Neural cell (in vitro differentiated cells): ENCODE measurements at regions not wholly inside any gene's neighbourhood (a gene's known extent, or its start where the extent isn't known, plus 50 kb on each side); places are given as distances from the start of the nearest gene placed in this dataset.

Source experiments
- EP300 ChIP-seq: fragments of 450-650 bp; conservative IDR thresholded peaks from 2 replicates; pipeline ENCODE4 v1.6.1; 2014; ENCODE audit warnings: antibody characterized with exemption, mild to moderate bottlenecking, moderate library complexity; ENCODE audit not compliant: poor library complexity, severe bottlenecking
- EZH2 ChIP-seq: fragments of 200-600, 300-800 bp; shearing (Covaris generic), sonication (generic); IDR thresholded peaks from 2 replicates; pipeline ENCODE4 v1.6.1; 2014; ENCODE audit warnings: antibody characterized with exemption, low read length, borderline replicate concordance, mild to moderate bottlenecking; ENCODE audit not compliant: insufficient read depth, poor library complexity, severe bottlenecking
- POLR2AphosphoS5 ChIP-seq: IDR thresholded peaks from 2 replicates; pipeline ENCODE4 v1.6.1; 2012
- RAD21 ChIP-seq: fragments of 450-650 bp; conservative IDR thresholded peaks from 2 replicates; pipeline ENCODE4 v1.6.1; 2014; ENCODE audit warnings: antibody characterized with exemption, mild to moderate bottlenecking, moderate library complexity
- SMC3 ChIP-seq: fragments of 450-650 bp; conservative IDR thresholded peaks from 2 replicates; pipeline ENCODE4 v1.6.1; 2014; ENCODE audit warnings: antibody characterized with exemption, mild to moderate bottlenecking, moderate library complexity; ENCODE audit not compliant: poor library complexity
- TAF1 ChIP-seq: IDR thresholded peaks from 2 replicates; pipeline ENCODE4 v1.6.1; 2012; ENCODE audit warnings: low read depth
- TF ChIP-seq, protein P1 (sequence below): IDR thresholded peaks from 2 replicates; pipeline ENCODE4 v1.6.1; 2012; ENCODE audit warnings: borderline replicate concordance
- TF ChIP-seq, protein P2 (sequence below): fragments of 450-650 bp; IDR thresholded peaks from 2 replicates; pipeline ENCODE4 v1.5.1; 2014; ENCODE audit warnings: antibody characterized with exemption, mild to moderate bottlenecking, moderate library complexity; ENCODE audit not compliant: poor library complexity, severe bottlenecking

DNA sequence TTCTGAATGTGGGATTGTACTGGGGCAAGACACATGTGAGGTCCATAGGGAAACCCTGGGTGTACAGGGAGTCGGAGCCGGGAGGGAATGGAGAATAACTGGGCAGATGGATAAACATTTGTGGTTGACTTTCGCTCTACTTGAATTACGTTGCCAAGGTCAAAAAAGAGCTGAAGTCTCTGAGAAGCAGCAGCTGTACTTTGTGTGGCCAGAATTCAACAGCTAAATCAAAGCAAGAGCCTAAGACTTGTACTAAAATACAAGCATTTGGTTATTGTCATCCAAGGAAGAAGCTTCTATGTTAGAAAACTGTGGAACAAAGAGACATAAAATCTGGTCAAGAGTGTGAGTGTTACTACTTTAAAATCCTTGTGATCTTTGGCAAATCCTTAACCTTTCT, 457.2 kb downstream of the ARL4A start:
- no peak for TF ChIP-seq EZH2
- no peak for TF ChIP-seq POLR2AphosphoS5
- no peak for TF ChIP-seq EP300
- TF ChIP-seq, protein P1, sequence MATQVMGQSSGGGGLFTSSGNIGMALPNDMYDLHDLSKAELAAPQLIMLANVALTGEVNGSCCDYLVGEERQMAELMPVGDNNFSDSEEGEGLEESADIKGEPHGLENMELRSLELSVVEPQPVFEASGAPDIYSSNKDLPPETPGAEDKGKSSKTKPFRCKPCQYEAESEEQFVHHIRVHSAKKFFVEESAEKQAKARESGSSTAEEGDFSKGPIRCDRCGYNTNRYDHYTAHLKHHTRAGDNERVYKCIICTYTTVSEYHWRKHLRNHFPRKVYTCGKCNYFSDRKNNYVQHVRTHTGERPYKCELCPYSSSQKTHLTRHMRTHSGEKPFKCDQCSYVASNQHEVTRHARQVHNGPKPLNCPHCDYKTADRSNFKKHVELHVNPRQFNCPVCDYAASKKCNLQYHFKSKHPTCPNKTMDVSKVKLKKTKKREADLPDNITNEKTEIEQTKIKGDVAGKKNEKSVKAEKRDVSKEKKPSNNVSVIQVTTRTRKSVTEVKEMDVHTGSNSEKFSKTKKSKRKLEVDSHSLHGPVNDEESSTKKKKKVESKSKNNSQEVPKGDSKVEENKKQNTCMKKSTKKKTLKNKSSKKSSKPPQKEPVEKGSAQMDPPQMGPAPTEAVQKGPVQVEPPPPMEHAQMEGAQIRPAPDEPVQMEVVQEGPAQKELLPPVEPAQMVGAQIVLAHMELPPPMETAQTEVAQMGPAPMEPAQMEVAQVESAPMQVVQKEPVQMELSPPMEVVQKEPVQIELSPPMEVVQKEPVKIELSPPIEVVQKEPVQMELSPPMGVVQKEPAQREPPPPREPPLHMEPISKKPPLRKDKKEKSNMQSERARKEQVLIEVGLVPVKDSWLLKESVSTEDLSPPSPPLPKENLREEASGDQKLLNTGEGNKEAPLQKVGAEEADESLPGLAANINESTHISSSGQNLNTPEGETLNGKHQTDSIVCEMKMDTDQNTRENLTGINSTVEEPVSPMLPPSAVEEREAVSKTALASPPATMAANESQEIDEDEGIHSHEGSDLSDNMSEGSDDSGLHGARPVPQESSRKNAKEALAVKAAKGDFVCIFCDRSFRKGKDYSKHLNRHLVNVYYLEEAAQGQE, result no peak
- TF ChIP-seq SMC3, result no peak
- TF ChIP-seq, protein P2, sequence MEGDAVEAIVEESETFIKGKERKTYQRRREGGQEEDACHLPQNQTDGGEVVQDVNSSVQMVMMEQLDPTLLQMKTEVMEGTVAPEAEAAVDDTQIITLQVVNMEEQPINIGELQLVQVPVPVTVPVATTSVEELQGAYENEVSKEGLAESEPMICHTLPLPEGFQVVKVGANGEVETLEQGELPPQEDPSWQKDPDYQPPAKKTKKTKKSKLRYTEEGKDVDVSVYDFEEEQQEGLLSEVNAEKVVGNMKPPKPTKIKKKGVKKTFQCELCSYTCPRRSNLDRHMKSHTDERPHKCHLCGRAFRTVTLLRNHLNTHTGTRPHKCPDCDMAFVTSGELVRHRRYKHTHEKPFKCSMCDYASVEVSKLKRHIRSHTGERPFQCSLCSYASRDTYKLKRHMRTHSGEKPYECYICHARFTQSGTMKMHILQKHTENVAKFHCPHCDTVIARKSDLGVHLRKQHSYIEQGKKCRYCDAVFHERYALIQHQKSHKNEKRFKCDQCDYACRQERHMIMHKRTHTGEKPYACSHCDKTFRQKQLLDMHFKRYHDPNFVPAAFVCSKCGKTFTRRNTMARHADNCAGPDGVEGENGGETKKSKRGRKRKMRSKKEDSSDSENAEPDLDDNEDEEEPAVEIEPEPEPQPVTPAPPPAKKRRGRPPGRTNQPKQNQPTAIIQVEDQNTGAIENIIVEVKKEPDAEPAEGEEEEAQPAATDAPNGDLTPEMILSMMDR, result no peak
- TF ChIP-seq TAF1, result no peak
- TF ChIP-seq RAD21, result no peak
